ENCODE measurements at regions not wholly inside any gene's neighbourhood (a gene's known extent, or its start where the extent isn't known, plus 50 kb on each side); places are given as distances from the start of the nearest gene placed in this dataset.

- TF ChIP-seq POLR2A (IDR thresholded peaks at IDR 0.05; ENCODE audit: low read depth, low read length) (no peak), MXI1 (IDR thresholded peaks at IDR 0.05; ENCODE audit: borderline replicate concordance, low read depth, low read length) (no peak), CTCF (conservative IDR thresholded peaks at IDR 0.05; ENCODE audit: low read depth, low read length) (no peak), RCOR1 (IDR thresholded peaks at IDR 0.05; ENCODE audit: insufficient replicate concordance, low read length) (no peak), SMC3 (IDR thresholded peaks at IDR 0.05; ENCODE audit: low read depth, low read length) (no peak), CEBPB (IDR thresholded peaks at IDR 0.05; ENCODE audit: low read depth, low read length) (no peak), NFE2L2 (IDR thresholded peaks at IDR 0.05; ENCODE audit: low read depth, low read length) (no peak), ELK1 (IDR thresholded peaks at IDR 0.05; ENCODE audit: borderline replicate concordance, low read depth, low read length) (no peak), RFX5 (IDR thresholded peaks at IDR 0.05; ENCODE audit: low read depth, low read length) (no peak)
Observed at GRCh38 chr16:85378145-85379040, 234.7 kb upstream of the GSE1 start.

Data from IMR-90 (cell line).